Lower leg skin (tissue), 3 donors: ENCODE measurements at regions not wholly inside any gene's neighbourhood (a gene's known extent, or its start where the extent isn't known, plus 50 kb on each side); places are given as distances from the start of the nearest gene placed in this dataset.

Experiments
- CTCF ChIP-seq, 3 donors: fragments of 450-650 bp; IDR thresholded peaks; one replicate each; pipeline ENCODE4 v1.5.1; 2016; ENCODE audit warnings: antibody characterized with exemption in 3 of 3, mild to moderate bottlenecking in 3 of 3, moderate library complexity in 2 of 3
- POLR2A ChIP-seq, 2 donors: fragments of 450-650 bp; IDR thresholded peaks; one replicate each; pipeline ENCODE4 v1.6.1; 2016 to 2017; ENCODE audit warnings: antibody characterized with exemption in 2 of 2, mild to moderate bottlenecking in 1 of 2, moderate library complexity in 1 of 2

- TF ChIP-seq CTCF (IDR thresholded peaks at IDR 0.05) = no peak
- TF ChIP-seq POLR2A (IDR thresholded peaks at IDR 0.05) = no peak
Observed at GRCh38 chr21:27206368-27206982, 239.6 kb upstream of the ADAMTS5 start.
